Heart left ventricle (tissue), 16 donors: ENCODE measurements at regions not wholly inside any gene's neighbourhood (a gene's known extent, or its start where the extent isn't known, plus 50 kb on each side); places are given as distances from the start of the nearest gene placed in this dataset.

ENCODE experiments used
- ATAC-seq, 4 donors: fragments of 200-7000 bp; cut with Tn5 transposase; one replicate each; pipeline ENCODE4 v1.9.1; 2020 to 2022; ENCODE audit warnings: moderate library complexity in 4 of 4, mild to moderate bottlenecking in 3 of 4, moderate number of reproducible peaks in 1 of 4
- DNase-seq, 5 donors: peaks; one replicate each; pipeline ENCODE4 v3.0.0-alpha.2; 2020
- H3K27ac ChIP-seq, 12 donors: fragments of 200-600 bp; sonication (generic) in 4 of 12; one replicate each; pipeline versions ENCODE4 v1.5.0 to v1.8.0; 2016 to 2022; ENCODE audit warnings: mild to moderate bottlenecking in 2 of 12
- H3K27me3 ChIP-seq, 9 donors: fragments of 200-600 bp; sonication (generic) in 2 of 9; one replicate each; pipeline versions ENCODE4 v1.5.1 to v1.8.0; 2016 to 2022; ENCODE audit warnings: mild to moderate bottlenecking in 3 of 9
- H3K36me3 ChIP-seq, 9 donors: fragments of 200-600 bp; sonication (generic) in 2 of 9; one replicate each; pipeline versions ENCODE4 v1.5.0 to v1.8.0; 2018 to 2022; ENCODE audit warnings: mild to moderate bottlenecking in 2 of 9
- H3K4me1 ChIP-seq, 12 donors: fragments of 200-600 bp; sonication (generic) in 4 of 12; one replicate each; pipeline versions ENCODE4 v1.5.0 to v1.8.0; 2016 to 2022; ENCODE audit warnings: mild to moderate bottlenecking in 3 of 12
- H3K4me3 ChIP-seq, 12 donors: fragments of 200-600 bp; sonication (generic) in 4 of 12; one replicate each; pipeline versions ENCODE4 v1.5.0 to v1.8.0; 2017 to 2022; ENCODE audit warnings: mild to moderate bottlenecking in 9 of 12, moderate library complexity in 4 of 12
- H3K9me3 ChIP-seq, 12 donors: fragments of 200-600 bp; sonication (generic) in 4 of 12; one replicate each; pipeline versions ENCODE4 v1.5.0 to v1.8.0; 2016 to 2022; ENCODE audit warnings: mild to moderate bottlenecking in 1 of 12
- CTCF ChIP-seq, 12 donors: fragments of 200-600 bp; sonication (generic) in 4 of 12; IDR thresholded peaks; one replicate each; pipeline versions ENCODE4 v1.5.0 to v1.8.0; 2018 to 2022; ENCODE audit warnings: antibody characterized with exemption in 12 of 12, mild to moderate bottlenecking in 5 of 12
- POLR2A ChIP-seq, 2 donors: fragments of 450-650 bp; IDR thresholded peaks; one replicate each; pipeline ENCODE4 v1.6.1; 2017; ENCODE audit warnings: antibody characterized with exemption in 2 of 2, mild to moderate bottlenecking in 2 of 2, moderate library complexity in 2 of 2
- WGBS, 4 donors: extraction: QIAGEN DNeasy Blood & Tissue Kit in 2 of 4; methylation state at CpG; one replicate each; pipeline versions ENCODE4 v1.1.5 to v1.1.7; 2013 to 2018; 5-methylcytosine and 5-hydroxymethylcytosine counted together
- intact Hi-C, 10 donors: fragments of 100-400 bp; cut with DNase I; formaldehyde crosslinking; loops; one replicate each; pipeline versions ENCODE4 v1.11.1 to v1.14.2; 2022
- donor health status: ischemic (EF 13 %, LVEDD 7.1; RV severe dilation, severe dysfunction).
- donor health status: healthy with polysubstance abuse.
- donor health status: DM: no; HTN: yes; CAD: no.
- donor health status: DM: no; HTN: no; CAD: no.
- donor health status: ischemic (EF 25% LVEDD 6.9; RV normal size, moderate dysfunction).
- donor health status: ischemic (EF 25% LVEDD 5.7; RV mildly dilated, moderate dysfunction).
- donor health status: healthy.
- donor health status: DM: yes; HTN: yes; CAD: no.
- donor health status: ischemic (EF 35%, LVEDD 5.7; RV mildly dilated, moderate dysfunction).
- donor health status: nonischemic (EF 11% LVEDD 7.7; RV severe dilation, severe dysfunction).
- donor health status: DM: yes; HTN: yes; CAD: no.
- donor health status: PGD.
- donor health status: ischemic (EF 29% LVEDD 5.4; RV normal size, mild dysfunction).
- donor health status: nonischemic (EF 23%, LVEDD 6.1; RV moderate dilation, normal function).

- Histone ChIP-seq H3K27ac (no peak overlapping the region), H3K9me3 (peaks cover 0 to 11% (median 2%) of the 10 kb centered on the region in 12 donors), H3K4me3 (no peak overlapping the region), H3K4me1 (no peaks in the 10 kb centered on the region), H3K36me3 (no peaks in the 10 kb centered on the region), H3K27me3 (no peaks in the 10 kb centered on the region)
- ATAC-seq (no peak), DNase-seq (no peak)
- whole genome bisulfite sequencing, 4 donors = 63 to 92% (median 82%) methylated on average over 2 of the region's 2 CpGs
- intact Hi-C loops = no loop called here
- TF ChIP-seq POLR2A (IDR thresholded peaks at IDR 0.05) (no peak), CTCF (IDR thresholded peaks at IDR 0.05) (no peak)
Measured at GRCh38 chr11:37533087-37533486, 935.1 kb upstream of the RAG2 start.

- no peaks in the 10 kb centered on the region for H3K4me1 ChIP-seq
- H3K36me3 ChIP-seq = no peaks in the 10 kb centered on the region
- no peak for ATAC-seq
- WGBS, 4 donors = 56 to 73% (median 60%) methylated on average over 2 of the region's 2 CpGs
- no peak overlapping the region for H3K27ac ChIP-seq
- H3K9me3 ChIP-seq = peaks cover 0 to 11% (median 2%) of the 10 kb centered on the region in 12 donors
- DNase-seq = no peak
- no peaks in the 10 kb centered on the region for H3K27me3 ChIP-seq
- no peak for TF ChIP-seq POLR2A (IDR thresholded peaks at IDR 0.05)
- no peak for TF ChIP-seq CTCF (IDR thresholded peaks at IDR 0.05)
- intact Hi-C loops = no loop called here
- H3K4me3 ChIP-seq = no peak overlapping the region
Measured at GRCh38 chr11:37532271-37532670, 934.2 kb upstream of the RAG2 start.

GRCh38 chr11:37527545-37527944, 929.5 kb upstream of the RAG2 start:
- no peaks in the 10 kb centered on the region for H3K4me1 ChIP-seq
- no peaks in the 10 kb centered on the region for H3K27me3 ChIP-seq
- DNase-seq = no peak
- H3K4me3 ChIP-seq = no peak overlapping the region
- intact Hi-C loops = loop anchor here in 1 of 10 donors (10.0 kb wide), 1 partner anchor 63 kb away; no protein-coding TSS in a partner anchor
- 73 to 91% (median 87%) methylated on average over 1 of the region's 1 CpG for WGBS, 4 donors
- no peak for TF ChIP-seq CTCF (IDR thresholded peaks at IDR 0.05)
- no peak for TF ChIP-seq POLR2A (IDR thresholded peaks at IDR 0.05)
- H3K9me3 ChIP-seq = peaks cover 0 to 11% (median 2%) of the 10 kb centered on the region in 12 donors
- H3K36me3 ChIP-seq = no peaks in the 10 kb centered on the region
- no peak overlapping the region for H3K27ac ChIP-seq
- no peak for ATAC-seq

GRCh38 chr11:37525336-37525735, 927.3 kb upstream of the RAG2 start:
- TF ChIP-seq POLR2A (IDR thresholded peaks at IDR 0.05) = no peak
- TF ChIP-seq CTCF (IDR thresholded peaks at IDR 0.05) = peak in 1 of 12 donors; percentile 8
- DNase-seq (no peak), ATAC-seq (no peak)
- Histone ChIP-seq H3K9me3 (peaks cover 0 to 22% (median 2%) of the 10 kb centered on the region in 12 donors), H3K27me3 (no peaks in the 10 kb centered on the region), H3K4me3 (no peak overlapping the region), H3K36me3 (no peaks in the 10 kb centered on the region), H3K4me1 (no peaks in the 10 kb centered on the region), H3K27ac (no peak overlapping the region)
- intact Hi-C loops = loop anchor here in 1 of 10 donors (10.0 kb wide), 1 partner anchor 61 kb away; no protein-coding TSS in a partner anchor
